Activated CD4-positive, alpha-beta T cell treated with anti-CD3 and anti-CD28 coated beads, Interleukin-2, amount 10 ng/mL, durations not matched to agents 24 days and 14 days (primary cell): ENCODE measurements at regions not wholly inside any gene's neighbourhood (a gene's known extent, or its start where the extent isn't known, plus 50 kb on each side); places are given as distances from the start of the nearest gene placed in this dataset.

Source experiments
- DNase-seq: peaks from one replicate; pipeline ENCODE4 v3.0.0; 2022
- H3K27ac Mint-ChIP-seq: one replicate; pipeline ENCODE4 v1.8.0; 2022; ENCODE audit warnings: mild to moderate bottlenecking, mixed read lengths
- H3K27me3 Mint-ChIP-seq: one replicate; pipeline ENCODE4 v1.8.0; 2022; ENCODE audit warnings: mixed read lengths
- H3K36me3 Mint-ChIP-seq: one replicate; pipeline ENCODE4 v1.8.0; 2022; ENCODE audit warnings: low read depth, mild to moderate bottlenecking, mixed read lengths
- H3K4me1 Mint-ChIP-seq: one replicate; pipeline ENCODE4 v1.8.0; 2021; ENCODE audit warnings: mixed read lengths
- H3K4me3 Mint-ChIP-seq: one replicate; pipeline ENCODE4 v1.8.0; 2022; ENCODE audit warnings: mild to moderate bottlenecking, moderate library complexity, mixed read lengths
- H3K9me3 Mint-ChIP-seq: one replicate; pipeline ENCODE4 v1.8.0; 2021; ENCODE audit warnings: mixed read lengths
- intact Hi-C: fragments of 100-400 bp; cut with micrococcal nuclease; formaldehyde crosslinking; loops from one replicate; pipeline ENCODE4 v1.15.1; 2023

- DNase-seq = no peak
- Mint-ChIP-seq H3K27me3 (no peaks in the 10 kb centered on the region), H3K4me1 (no peaks in the 10 kb centered on the region), H3K36me3 (no peaks in the 10 kb centered on the region), H3K4me3 (no peak overlapping the region), H3K9me3 (no peaks in the 10 kb centered on the region), H3K27ac (no peak overlapping the region)
- intact Hi-C loops = no loop called here
Measured at GRCh38 chr18:72637299-72637698, 93.2 kb upstream of the CBLN2 start.

DNA sequence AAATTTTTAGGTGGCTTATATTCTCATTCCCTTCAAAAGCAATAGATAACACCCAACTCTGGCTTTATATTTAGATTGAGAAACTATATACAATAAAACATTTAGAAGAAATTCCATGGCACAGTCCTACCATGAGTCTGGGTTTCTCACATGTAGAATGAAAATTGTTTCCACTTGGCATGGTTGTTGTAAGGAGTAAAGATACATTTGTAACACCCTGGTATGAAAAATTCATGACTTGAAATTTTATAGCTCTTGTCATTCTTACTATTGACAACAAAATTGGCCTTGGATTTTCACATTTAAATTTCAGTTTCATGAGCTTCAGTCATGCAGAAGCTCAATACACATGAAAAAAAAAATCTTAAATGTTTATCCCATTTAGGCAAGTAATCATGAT, 92.5 kb upstream of the CBLN2 start:
- H3K4me3 Mint-ChIP-seq = no peak overlapping the region
- H3K27me3 Mint-ChIP-seq = no peaks in the 10 kb centered on the region
- no peaks in the 10 kb centered on the region for H3K36me3 Mint-ChIP-seq
- intact Hi-C loops = no loop called here
- DNase-seq = no peak
- no peaks in the 10 kb centered on the region for H3K4me1 Mint-ChIP-seq
- no peak overlapping the region for H3K27ac Mint-ChIP-seq
- H3K9me3 Mint-ChIP-seq = no peaks in the 10 kb centered on the region

- intact Hi-C loops = no loop called here
- no peaks in the 10 kb centered on the region for H3K27me3 Mint-ChIP-seq
- H3K36me3 Mint-ChIP-seq = no peaks in the 10 kb centered on the region
- H3K4me1 Mint-ChIP-seq = no peaks in the 10 kb centered on the region
- no peak overlapping the region for H3K27ac Mint-ChIP-seq
- H3K9me3 Mint-ChIP-seq = no peaks in the 10 kb centered on the region
- no peak for DNase-seq
- H3K4me3 Mint-ChIP-seq = no peak overlapping the region
Measured at GRCh38 chr18:72634500-72634899, 90.4 kb upstream of the CBLN2 start.

GRCh38 chr18:72630991-72631390, 86.8 kb upstream of the CBLN2 start:
- no peaks in the 10 kb centered on the region for H3K9me3 Mint-ChIP-seq
- intact Hi-C loops = no loop called here
- no peaks in the 10 kb centered on the region for H3K36me3 Mint-ChIP-seq
- no peak overlapping the region for H3K4me3 Mint-ChIP-seq
- H3K27ac Mint-ChIP-seq = no peak overlapping the region
- no peak for DNase-seq
- no peaks in the 10 kb centered on the region for H3K27me3 Mint-ChIP-seq
- no peaks in the 10 kb centered on the region for H3K4me1 Mint-ChIP-seq

DNA sequence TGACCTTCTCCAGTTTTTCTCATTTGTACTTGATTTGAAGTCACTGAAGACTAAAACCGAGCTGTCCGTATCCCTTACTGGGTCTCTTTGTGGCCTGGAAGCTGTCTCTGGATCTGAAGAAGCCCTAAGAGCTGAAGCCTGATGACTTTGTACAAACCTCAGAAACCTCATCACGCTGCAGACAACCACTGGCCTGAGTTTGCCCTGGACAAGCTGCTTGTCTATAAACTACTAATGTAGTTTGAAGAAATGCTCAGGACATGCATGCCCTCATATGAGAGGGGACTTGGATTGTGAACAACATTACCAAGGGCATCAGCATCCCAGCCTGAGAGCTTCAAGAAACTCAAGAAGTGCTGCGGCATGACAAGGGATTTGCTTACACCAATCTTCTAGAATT, 79.3 kb upstream of the CBLN2 start:
- no peaks in the 10 kb centered on the region for H3K27me3 Mint-ChIP-seq
- H3K4me1 Mint-ChIP-seq = no peaks in the 10 kb centered on the region
- no peak overlapping the region for H3K27ac Mint-ChIP-seq
- DNase-seq = no peak
- H3K36me3 Mint-ChIP-seq = no peaks in the 10 kb centered on the region
- no peaks in the 10 kb centered on the region for H3K9me3 Mint-ChIP-seq
- no peak overlapping the region for H3K4me3 Mint-ChIP-seq
- intact Hi-C loops = no loop called here

DNA sequence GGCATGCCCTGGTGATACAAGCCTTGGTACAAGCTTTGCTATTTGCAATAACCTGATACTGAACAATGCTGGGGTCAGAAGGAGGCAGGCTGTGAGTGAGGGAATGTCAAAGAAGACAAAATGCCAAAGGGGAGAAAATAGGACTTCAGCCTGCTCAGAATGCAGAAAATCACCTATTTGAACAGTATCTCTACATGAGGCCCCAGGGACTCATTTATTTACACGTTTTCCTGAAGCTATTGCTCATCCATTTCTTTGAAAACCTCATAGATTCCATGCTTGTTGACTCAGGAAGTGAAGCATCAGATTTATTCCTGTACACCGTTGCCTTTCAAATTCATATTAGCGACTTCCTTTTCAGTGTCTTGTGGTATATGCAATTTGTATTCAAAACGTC, 69.4 kb upstream of the CBLN2 start:
- no peak for DNase-seq
- Mint-ChIP-seq H3K36me3 (no peaks in the 10 kb centered on the region), H3K27me3 (no peaks in the 10 kb centered on the region), H3K27ac (no peak overlapping the region), H3K4me1 (no peaks in the 10 kb centered on the region), H3K4me3 (no peak overlapping the region), H3K9me3 (no peaks in the 10 kb centered on the region)
- intact Hi-C loops = no loop called here

GRCh38 chr18:72612894-72613533, 68.9 kb upstream of the CBLN2 start:
- H3K9me3 Mint-ChIP-seq = no peaks in the 10 kb centered on the region
- no peak overlapping the region for H3K4me3 Mint-ChIP-seq
- intact Hi-C loops = no loop called here
- H3K27me3 Mint-ChIP-seq = no peaks in the 10 kb centered on the region
- no peaks in the 10 kb centered on the region for H3K36me3 Mint-ChIP-seq
- no peak overlapping the region for H3K27ac Mint-ChIP-seq
- no peak for DNase-seq
- no peaks in the 10 kb centered on the region for H3K4me1 Mint-ChIP-seq

DNA sequence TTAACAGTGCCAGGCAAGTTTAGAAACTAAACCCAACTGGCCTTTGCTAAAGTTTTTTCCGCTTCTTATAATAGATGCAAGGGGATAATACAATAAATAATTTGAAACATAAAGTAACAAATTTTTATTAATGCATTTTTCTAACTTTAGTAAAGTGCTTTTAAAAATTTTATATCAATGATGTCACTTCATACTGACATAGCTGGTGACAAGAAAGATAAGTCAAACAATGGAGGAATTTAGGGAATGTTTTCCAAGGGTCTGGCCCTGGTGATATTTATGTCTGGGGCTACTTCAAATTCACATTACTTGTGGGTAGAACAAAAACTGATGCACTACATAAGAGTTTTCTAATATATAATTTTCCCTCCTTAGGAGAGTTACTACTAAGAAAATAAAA, 61.2 kb upstream of the CBLN2 start:
- Mint-ChIP-seq H3K36me3 (no peaks in the 10 kb centered on the region), H3K27ac (no peak overlapping the region), H3K9me3 (no peaks in the 10 kb centered on the region), H3K4me1 (no peaks in the 10 kb centered on the region), H3K4me3 (no peak overlapping the region), H3K27me3 (no peaks in the 10 kb centered on the region)
- DNase-seq = no peak
- intact Hi-C loops = no loop called here

DNA sequence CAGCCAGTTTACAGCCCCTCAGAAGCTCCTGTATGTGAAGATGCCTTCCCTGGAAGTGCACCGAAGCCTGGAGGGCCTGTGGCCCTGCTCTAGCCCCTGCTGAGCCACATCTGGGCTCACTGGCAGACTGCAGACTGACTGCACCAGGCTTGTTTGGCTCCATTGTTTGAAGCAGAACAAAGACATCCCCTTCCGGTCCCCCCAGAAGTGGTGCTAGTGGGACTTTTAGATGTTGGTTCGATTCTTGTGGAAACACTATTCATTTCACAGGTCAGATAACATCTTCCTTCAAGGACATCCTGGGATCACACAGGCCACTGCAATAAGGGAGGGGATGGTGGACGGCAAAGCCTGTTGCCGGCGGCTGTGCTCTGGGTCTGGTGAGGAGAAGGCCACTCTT, 57.8 kb upstream of the CBLN2 start:
- no peaks in the 10 kb centered on the region for H3K36me3 Mint-ChIP-seq
- intact Hi-C loops = no loop called here
- no peak overlapping the region for H3K4me3 Mint-ChIP-seq
- no peaks in the 10 kb centered on the region for H3K4me1 Mint-ChIP-seq
- no peaks in the 10 kb centered on the region for H3K27me3 Mint-ChIP-seq
- no peak for DNase-seq
- no peaks in the 10 kb centered on the region for H3K9me3 Mint-ChIP-seq
- H3K27ac Mint-ChIP-seq = no peak overlapping the region

GRCh38 chr18:72601481-72601880, 57.3 kb upstream of the CBLN2 start:
- intact Hi-C loops = no loop called here
- H3K36me3 Mint-ChIP-seq = no peaks in the 10 kb centered on the region
- no peak for DNase-seq
- H3K9me3 Mint-ChIP-seq = no peaks in the 10 kb centered on the region
- no peak overlapping the region for H3K4me3 Mint-ChIP-seq
- H3K27ac Mint-ChIP-seq = no peak overlapping the region
- H3K27me3 Mint-ChIP-seq = no peaks in the 10 kb centered on the region
- no peaks in the 10 kb centered on the region for H3K4me1 Mint-ChIP-seq
